ENCODE measurements at regions not wholly inside any gene's neighbourhood (a gene's known extent, or its start where the extent isn't known, plus 50 kb on each side); places are given as distances from the start of the nearest gene placed in this dataset.

DNA sequence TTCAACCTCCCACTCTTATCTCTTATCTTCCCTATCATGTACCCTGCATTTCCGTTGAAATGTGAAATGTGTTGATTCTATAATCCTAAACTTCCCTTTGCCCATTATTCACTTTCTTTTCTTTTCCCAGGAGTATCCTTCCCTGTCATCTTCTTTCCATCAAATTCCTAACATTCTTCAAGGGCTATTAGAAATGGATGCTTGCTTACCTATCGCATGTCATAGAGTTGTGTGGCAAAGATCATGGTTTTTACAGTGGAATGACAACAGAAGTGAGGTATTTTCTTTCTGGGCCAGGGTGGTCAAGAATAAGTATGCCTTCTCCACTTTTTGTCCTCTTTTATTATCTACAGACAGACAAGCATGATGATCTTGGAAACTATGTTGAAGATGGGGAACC is 124.4 kb upstream of the SLC5A12 start:
- TF ChIP-seq POLR2AphosphoS5 (IDR thresholded peaks at IDR 0.05), result no peak
- TF ChIP-seq, protein P1, sequence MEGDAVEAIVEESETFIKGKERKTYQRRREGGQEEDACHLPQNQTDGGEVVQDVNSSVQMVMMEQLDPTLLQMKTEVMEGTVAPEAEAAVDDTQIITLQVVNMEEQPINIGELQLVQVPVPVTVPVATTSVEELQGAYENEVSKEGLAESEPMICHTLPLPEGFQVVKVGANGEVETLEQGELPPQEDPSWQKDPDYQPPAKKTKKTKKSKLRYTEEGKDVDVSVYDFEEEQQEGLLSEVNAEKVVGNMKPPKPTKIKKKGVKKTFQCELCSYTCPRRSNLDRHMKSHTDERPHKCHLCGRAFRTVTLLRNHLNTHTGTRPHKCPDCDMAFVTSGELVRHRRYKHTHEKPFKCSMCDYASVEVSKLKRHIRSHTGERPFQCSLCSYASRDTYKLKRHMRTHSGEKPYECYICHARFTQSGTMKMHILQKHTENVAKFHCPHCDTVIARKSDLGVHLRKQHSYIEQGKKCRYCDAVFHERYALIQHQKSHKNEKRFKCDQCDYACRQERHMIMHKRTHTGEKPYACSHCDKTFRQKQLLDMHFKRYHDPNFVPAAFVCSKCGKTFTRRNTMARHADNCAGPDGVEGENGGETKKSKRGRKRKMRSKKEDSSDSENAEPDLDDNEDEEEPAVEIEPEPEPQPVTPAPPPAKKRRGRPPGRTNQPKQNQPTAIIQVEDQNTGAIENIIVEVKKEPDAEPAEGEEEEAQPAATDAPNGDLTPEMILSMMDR (IDR thresholded peaks at IDR 0.05), result no peak
- TF ChIP-seq POLR2A (IDR thresholded peaks at IDR 0.05), result no peak

Measured in breast epithelium (tissue), 3 donors.